Thyroid gland (tissue), 4 donors: ENCODE measurements at regions not wholly inside any gene's neighbourhood (a gene's known extent, or its start where the extent isn't known, plus 50 kb on each side); places are given as distances from the start of the nearest gene placed in this dataset.

Experiments used
- POLR2A ChIP-seq, 2 donors: fragments of 450-650 bp; IDR thresholded peaks; one replicate each; pipeline ENCODE4 v1.6.1; 2017; ENCODE audit warnings: antibody characterized with exemption in 2 of 2, mild to moderate bottlenecking in 2 of 2, moderate library complexity in 1 of 2
- TF ChIP-seq, protein P1 (sequence below), 6 experiments: fragments of 200-600 bp in 3 of 6; fragments of 450-650 bp in 3 of 6; sonication (generic) in 3 of 6; IDR thresholded peaks; one replicate each; pipeline ENCODE4 v1.5.1; 2016 to 2019; ENCODE audit warnings: antibody characterized with exemption in 6 of 6, mild to moderate bottlenecking in 2 of 6, inconsistent platforms in 1 of 6, moderate library complexity in 1 of 6

- no peak for TF ChIP-seq POLR2A (IDR thresholded peaks at IDR 0.05)
- TF ChIP-seq, protein P1, sequence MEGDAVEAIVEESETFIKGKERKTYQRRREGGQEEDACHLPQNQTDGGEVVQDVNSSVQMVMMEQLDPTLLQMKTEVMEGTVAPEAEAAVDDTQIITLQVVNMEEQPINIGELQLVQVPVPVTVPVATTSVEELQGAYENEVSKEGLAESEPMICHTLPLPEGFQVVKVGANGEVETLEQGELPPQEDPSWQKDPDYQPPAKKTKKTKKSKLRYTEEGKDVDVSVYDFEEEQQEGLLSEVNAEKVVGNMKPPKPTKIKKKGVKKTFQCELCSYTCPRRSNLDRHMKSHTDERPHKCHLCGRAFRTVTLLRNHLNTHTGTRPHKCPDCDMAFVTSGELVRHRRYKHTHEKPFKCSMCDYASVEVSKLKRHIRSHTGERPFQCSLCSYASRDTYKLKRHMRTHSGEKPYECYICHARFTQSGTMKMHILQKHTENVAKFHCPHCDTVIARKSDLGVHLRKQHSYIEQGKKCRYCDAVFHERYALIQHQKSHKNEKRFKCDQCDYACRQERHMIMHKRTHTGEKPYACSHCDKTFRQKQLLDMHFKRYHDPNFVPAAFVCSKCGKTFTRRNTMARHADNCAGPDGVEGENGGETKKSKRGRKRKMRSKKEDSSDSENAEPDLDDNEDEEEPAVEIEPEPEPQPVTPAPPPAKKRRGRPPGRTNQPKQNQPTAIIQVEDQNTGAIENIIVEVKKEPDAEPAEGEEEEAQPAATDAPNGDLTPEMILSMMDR (IDR thresholded peaks at IDR 0.05): no peak
These were observed 172.8 kb downstream of the SUCNR1 start for GRCh38 chr3:152046280-152046679.
